C4-2B (cell line): ENCODE measurements at regions not wholly inside any gene's neighbourhood (a gene's known extent, or its start where the extent isn't known, plus 50 kb on each side); places are given as distances from the start of the nearest gene placed in this dataset.

Experiments
- CTCF ChIP-seq: fragments of 450-650 bp; conservative IDR thresholded peaks from 2 replicates; pipeline ENCODE4 v1.5.1; 2017; ENCODE audit warnings: mild to moderate bottlenecking
- ZFX ChIP-seq: fragments of 450-650 bp; IDR thresholded peaks from 2 replicates; pipeline ENCODE4 v1.6.1; 2017

- TF ChIP-seq CTCF (no peak), ZFX (no peak)
Observed at GRCh38 chr13:86020351-86021002, 221.3 kb upstream of the SLITRK6 start.
